Tibial nerve (tissue), 3 donors: ENCODE measurements at regions not wholly inside any gene's neighbourhood (a gene's known extent, or its start where the extent isn't known, plus 50 kb on each side); places are given as distances from the start of the nearest gene placed in this dataset.

Source experiments
- CTCF ChIP-seq, 5 experiments: fragments of 200-600 bp in 3 of 5; fragments of 450-650 bp in 2 of 5; sonication (generic) in 3 of 5; IDR thresholded peaks; one replicate each; pipeline ENCODE4 v1.5.1; 2016 to 2019; ENCODE audit warnings: antibody characterized with exemption in 5 of 5, mild to moderate bottlenecking in 3 of 5, moderate library complexity in 2 of 5
- POLR2A ChIP-seq, 2 donors: fragments of 450-650 bp; IDR thresholded peaks; one replicate each; pipeline ENCODE4 v1.6.1; 2017; ENCODE audit warnings: antibody characterized with exemption in 2 of 2, mild to moderate bottlenecking in 2 of 2, moderate library complexity in 2 of 2

GRCh38 chr11:115050756-115051155 is 372.4 kb downstream of the NXPE2 start:
- no peak for TF ChIP-seq CTCF (IDR thresholded peaks at IDR 0.05)
- TF ChIP-seq POLR2A (IDR thresholded peaks at IDR 0.05), result no peak
